Osteoblast (primary cell): ENCODE measurements at regions not wholly inside any gene's neighbourhood (a gene's known extent, or its start where the extent isn't known, plus 50 kb on each side); places are given as distances from the start of the nearest gene placed in this dataset.

Source experiments
- DNase-seq: peaks from one replicate; pipeline ENCODE4 v3.0.0; 2011; ENCODE audit warnings: low spot score, mixed read lengths; ENCODE audit not compliant: insufficient read length; ENCODE audit errors: missing footprints
- H2AFZ ChIP-seq: 2 replicates; pipeline ENCODE4 v1.6.0; 2011; ENCODE audit warnings: mild to moderate bottlenecking, low read length
- H3K27ac ChIP-seq: 2 replicates; pipeline ENCODE4 v1.5.1; 2011; ENCODE audit warnings: mild to moderate bottlenecking, low read depth, low read length, moderate library complexity
- H3K27me3 ChIP-seq: 2 replicates; pipeline ENCODE4 v1.6.0; 2012; ENCODE audit warnings: mild to moderate bottlenecking, control low read depth, inconsistent platforms, low read length, moderate library complexity; ENCODE audit not compliant: insufficient read depth
- H3K36me3 ChIP-seq: 2 replicates; pipeline ENCODE4 v1.5.1; 2011; ENCODE audit warnings: mild to moderate bottlenecking, low read length, control low read depth, moderate library complexity; ENCODE audit not compliant: insufficient read depth
- H3K4me1 ChIP-seq: 2 replicates; pipeline ENCODE4 v1.5.1; 2011; ENCODE audit warnings: mild to moderate bottlenecking, low read length, control low read depth, moderate library complexity; ENCODE audit not compliant: insufficient read depth
- H3K4me2 ChIP-seq: 2 replicates; pipeline ENCODE4 v1.6.0; 2011; ENCODE audit warnings: mild to moderate bottlenecking, low read length; ENCODE audit not compliant: insufficient read depth
- H3K4me3 ChIP-seq: fragments of 200-600 bp; sonication (generic); 3 replicates; pipeline ENCODE4 v1.5.1; 2012; ENCODE audit warnings: mild to moderate bottlenecking, low read length, inconsistent platforms; ENCODE audit not compliant: insufficient read depth
- H3K79me2 ChIP-seq: 2 replicates; pipeline ENCODE4 v1.6.0; 2012; ENCODE audit warnings: mild to moderate bottlenecking, low read length, control low read depth, inconsistent platforms; ENCODE audit not compliant: insufficient read depth
- H3K9me3 ChIP-seq: 2 replicates; pipeline ENCODE4 v1.5.1; 2011; ENCODE audit warnings: low read depth, low read length, control low read depth
- H4K20me1 ChIP-seq: 2 replicates; pipeline ENCODE4 v1.6.0; 2012; ENCODE audit warnings: mild to moderate bottlenecking, low read length, control low read depth; ENCODE audit not compliant: insufficient read depth
- CTCF ChIP-seq: IDR thresholded peaks from 2 replicates; pipeline ENCODE4 v1.5.1; 2011; ENCODE audit warnings: mild to moderate bottlenecking, low read depth, low read length, moderate library complexity; ENCODE audit errors: extremely low read depth

- DNase-seq, result no peak
- Histone ChIP-seq H3K9me3 (no peaks in the 10 kb centered on the region), H3K27me3 (no peaks in the 10 kb centered on the region), H4K20me1 (no peaks in the 10 kb centered on the region), H3K4me3 (no peak overlapping the region), H3K4me2 (no peak overlapping the region), H2AFZ (no peak overlapping the region), H3K36me3 (no peaks in the 10 kb centered on the region), H3K79me2 (no peaks in the 10 kb centered on the region), H3K27ac (no peak overlapping the region), H3K4me1 (no peaks in the 10 kb centered on the region)
- no peak for TF ChIP-seq CTCF
Measured at GRCh38 chr5:110019119-110019518, 329.4 kb downstream of the MAN2A1 start.

GRCh38 chr5:110019780-110020179 lies 330.1 kb downstream of the MAN2A1 start:
- no peak for DNase-seq
- no peak for TF ChIP-seq CTCF
- H3K4me1 ChIP-seq, result no peaks in the 10 kb centered on the region
- H3K79me2 ChIP-seq, result no peaks in the 10 kb centered on the region
- no peak overlapping the region for H3K4me3 ChIP-seq
- no peaks in the 10 kb centered on the region for H3K9me3 ChIP-seq
- H2AFZ ChIP-seq, result no peak overlapping the region
- H3K27ac ChIP-seq, result no peak overlapping the region
- no peak overlapping the region for H3K4me2 ChIP-seq
- H4K20me1 ChIP-seq, result no peaks in the 10 kb centered on the region
- no peaks in the 10 kb centered on the region for H3K36me3 ChIP-seq
- no peaks in the 10 kb centered on the region for H3K27me3 ChIP-seq

- H3K36me3 ChIP-seq, result no peaks in the 10 kb centered on the region
- no peaks in the 10 kb centered on the region for H3K4me1 ChIP-seq
- no peaks in the 10 kb centered on the region for H3K27me3 ChIP-seq
- no peaks in the 10 kb centered on the region for H3K9me3 ChIP-seq
- no peak overlapping the region for H3K27ac ChIP-seq
- no peak for DNase-seq
- no peak for TF ChIP-seq CTCF
- H3K79me2 ChIP-seq, result no peaks in the 10 kb centered on the region
- no peak overlapping the region for H3K4me3 ChIP-seq
- no peaks in the 10 kb centered on the region for H4K20me1 ChIP-seq
- no peak overlapping the region for H2AFZ ChIP-seq
- no peak overlapping the region for H3K4me2 ChIP-seq
Measured at GRCh38 chr5:110021251-110021650, 331.5 kb downstream of the MAN2A1 start.

- Histone ChIP-seq H3K27ac (no peak overlapping the region), H2AFZ (no peak overlapping the region), H3K4me1 (no peaks in the 10 kb centered on the region), H3K79me2 (no peaks in the 10 kb centered on the region), H3K4me2 (no peak overlapping the region), H3K4me3 (no peak overlapping the region), H3K36me3 (no peaks in the 10 kb centered on the region), H4K20me1 (no peaks in the 10 kb centered on the region), H3K27me3 (no peaks in the 10 kb centered on the region), H3K9me3 (no peaks in the 10 kb centered on the region)
- no peak for DNase-seq
- no peak for TF ChIP-seq CTCF
Measured at GRCh38 chr5:110025160-110025559, 335.4 kb downstream of the MAN2A1 start.
